ENCODE measurements at regions not wholly inside any gene's neighbourhood (a gene's known extent, or its start where the extent isn't known, plus 50 kb on each side); places are given as distances from the start of the nearest gene placed in this dataset.

DNA sequence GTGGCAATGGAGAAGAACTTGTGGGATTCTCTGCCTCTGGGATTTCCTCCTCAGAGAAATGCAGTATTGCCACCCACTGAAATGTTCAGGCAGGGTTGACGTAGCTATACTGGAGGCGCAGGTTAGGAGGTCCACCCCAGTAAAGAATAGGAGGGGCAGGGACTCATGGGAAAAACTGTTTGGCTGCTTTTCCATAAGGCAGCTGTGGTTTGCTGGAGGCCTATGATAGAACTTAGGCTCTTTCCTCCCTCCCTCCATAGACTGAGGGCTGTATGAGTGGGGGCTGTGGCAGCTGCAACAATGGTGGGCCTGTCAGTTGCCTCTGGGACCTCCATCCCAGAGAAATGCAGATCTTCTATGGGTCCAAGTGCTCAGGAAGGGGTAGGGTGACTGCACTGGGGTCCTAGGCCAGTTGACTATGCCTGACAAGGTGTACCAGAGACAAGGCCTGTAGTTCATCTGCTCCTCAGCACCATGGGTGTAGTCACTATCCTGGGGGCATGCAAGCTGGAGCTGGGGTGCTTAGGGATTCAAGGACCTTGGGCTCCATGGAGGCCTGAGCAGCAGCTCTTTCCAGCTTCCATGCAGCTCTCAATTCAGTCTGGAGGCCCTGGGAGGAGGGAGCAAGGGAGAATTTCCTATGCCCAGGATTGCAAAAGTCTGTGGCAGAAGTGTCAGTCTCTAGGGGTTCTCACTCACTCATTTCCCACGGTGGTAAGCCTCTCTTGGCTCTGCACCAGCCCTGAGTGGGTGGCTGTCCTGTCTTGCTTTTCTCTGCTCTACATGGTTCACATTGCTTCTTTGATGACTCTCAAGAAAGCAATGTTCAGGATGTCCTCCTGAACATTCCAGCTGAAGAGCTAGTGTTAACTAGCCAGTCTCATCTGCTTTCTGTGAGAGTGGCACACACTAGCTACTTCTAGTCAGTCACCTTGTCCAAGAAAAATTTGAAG, 353.0 kb downstream of the IDS start:
- DNase-seq = peak; percentile 89

DNA sequence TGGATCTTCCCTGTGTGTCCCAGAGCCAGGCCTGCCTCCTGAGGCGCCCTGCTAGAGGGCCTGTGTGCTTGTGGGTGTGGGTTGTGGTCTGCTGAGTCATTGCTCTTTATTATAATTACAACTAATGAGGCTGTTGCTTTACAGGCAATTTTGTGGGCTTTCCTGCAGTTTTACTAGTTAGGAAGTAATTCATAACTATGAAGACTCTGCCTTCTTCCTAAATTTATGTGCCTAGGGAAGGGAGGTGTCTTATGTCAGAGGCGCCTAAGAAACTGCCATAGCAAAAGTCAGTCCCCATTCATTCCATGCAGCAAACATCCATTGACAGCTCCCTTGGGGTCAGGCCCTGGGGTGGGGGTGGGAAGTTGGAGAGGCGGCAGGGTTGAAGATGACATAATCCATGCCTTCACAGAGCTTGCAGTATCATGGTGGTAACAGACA, 359.2 kb downstream of the IDS start:
- peak; percentile 55 for DNase-seq

DNA sequence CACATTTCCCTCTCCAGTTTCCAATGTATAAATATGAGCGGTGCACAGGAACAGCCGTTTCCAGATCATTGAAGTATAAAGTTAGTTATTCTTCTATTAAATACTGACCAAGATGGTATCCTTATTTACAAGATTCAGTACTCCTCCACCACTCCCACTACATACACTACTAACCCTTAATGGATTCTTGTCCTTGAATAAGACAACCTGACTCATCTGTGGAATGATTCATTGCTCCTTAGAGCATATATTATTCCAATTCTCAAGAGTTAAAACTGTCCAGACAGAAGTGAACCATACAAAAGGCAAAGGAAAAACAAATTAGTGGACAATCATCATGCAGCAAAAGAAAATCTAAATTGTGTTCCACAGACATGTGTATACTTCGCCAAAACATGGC, 373.3 kb downstream of the IDS start:
- DNase-seq = peak; percentile 51

DNA sequence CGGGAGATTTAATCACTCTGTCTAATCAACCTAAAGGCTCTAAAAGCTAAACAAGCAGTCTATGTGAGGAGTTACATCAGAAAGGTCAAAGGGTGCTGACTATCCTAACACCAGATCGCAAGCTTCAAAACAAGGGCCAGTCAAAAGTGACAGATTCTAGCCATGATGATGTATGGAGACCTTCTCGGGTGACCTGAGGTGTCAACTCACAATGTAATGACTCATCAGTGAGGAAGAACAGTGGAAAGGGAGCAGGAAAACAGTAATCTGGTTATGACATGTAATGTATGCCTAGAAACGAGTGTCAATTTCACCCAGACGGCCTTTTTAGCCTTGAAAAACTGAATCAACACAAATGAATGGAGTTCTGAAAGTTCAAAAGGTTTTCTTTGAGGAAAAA, 375.3 kb downstream of the IDS start:
- DNase-seq = peak; percentile 33

DNA sequence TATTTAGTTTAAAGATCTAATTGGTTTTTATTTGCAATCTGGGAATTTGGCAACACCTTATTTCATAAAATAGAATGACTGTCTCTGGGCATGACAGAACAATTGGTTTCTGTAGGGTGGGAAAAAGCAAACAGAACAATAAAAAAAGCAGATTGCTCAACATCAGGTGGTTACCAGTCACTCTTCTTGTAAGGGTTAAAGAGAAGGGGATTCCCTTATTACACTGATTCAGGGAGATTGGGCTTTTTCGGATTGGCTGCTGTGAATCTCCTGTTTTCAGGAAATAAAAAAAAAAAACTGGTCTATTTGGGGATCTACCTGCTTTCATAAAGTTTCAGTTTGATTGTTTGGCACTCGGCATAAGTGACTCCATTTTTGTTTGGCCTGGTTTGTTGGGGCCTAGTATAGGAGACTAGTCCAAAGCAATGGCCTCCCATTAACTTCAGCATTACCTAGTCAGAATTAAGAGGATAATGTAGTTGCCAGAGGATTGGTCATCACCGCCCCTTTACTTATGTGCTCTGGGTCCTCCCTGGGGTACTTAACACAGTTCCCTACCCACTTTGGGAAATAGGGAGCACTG, 380.5 kb downstream of the IDS start:
- no peak for DNase-seq

DNA sequence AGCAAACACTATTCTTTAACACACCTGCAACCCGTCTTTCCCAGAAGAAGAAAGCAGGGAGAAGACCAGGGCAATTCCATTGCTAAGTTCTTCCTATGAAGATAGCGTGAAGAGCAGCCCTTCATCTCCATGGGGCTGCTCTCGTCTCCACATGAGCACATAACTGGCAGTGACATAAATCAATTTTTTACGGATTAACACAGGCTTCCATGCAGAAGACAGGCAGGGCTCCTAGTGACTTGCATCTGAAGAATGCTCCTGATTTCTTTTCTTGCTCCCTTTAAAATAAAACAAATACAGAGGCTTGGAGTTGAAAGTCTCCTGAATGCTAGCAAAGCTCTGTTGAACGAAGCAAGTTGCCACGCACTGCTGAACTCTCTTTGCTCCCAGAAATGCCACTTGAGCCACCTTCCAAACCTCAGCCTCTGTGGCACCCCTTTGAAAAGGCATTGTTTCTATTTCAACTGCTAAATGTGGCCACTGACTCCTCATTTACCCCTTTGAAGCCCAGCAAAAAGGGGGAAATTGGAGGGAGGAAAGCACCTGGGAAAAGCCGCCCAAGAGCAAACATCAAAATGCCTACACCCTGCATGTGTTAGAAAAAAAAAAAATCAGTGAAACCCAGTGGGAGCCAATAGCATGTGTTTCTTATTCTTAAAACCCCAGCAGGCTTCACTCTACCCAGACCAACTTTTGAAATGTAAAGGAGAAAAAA, 383.7 kb downstream of the IDS start:
- DNase-seq = no peak

DNA sequence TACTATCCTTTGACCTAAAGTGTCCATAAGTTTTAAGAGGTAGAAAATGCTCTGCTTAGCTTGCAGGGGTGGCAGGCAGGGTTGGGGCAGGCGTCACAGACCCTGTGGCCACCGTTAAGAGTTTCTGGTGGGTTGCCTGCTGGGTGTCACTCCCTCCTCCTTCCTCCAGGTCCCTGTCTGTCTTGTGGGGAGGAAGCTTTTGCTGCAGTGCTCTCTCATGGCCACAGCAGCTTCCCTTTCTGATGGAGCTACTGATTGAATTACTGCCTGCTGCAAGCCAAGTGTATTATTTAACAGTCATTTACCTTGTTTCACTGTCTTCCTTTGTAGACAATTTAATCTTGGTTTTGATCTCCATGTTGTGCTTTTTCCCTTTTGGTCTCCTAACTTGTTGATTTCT, 384.6 kb downstream of the IDS start:
- DNase-seq = no peak

DNA sequence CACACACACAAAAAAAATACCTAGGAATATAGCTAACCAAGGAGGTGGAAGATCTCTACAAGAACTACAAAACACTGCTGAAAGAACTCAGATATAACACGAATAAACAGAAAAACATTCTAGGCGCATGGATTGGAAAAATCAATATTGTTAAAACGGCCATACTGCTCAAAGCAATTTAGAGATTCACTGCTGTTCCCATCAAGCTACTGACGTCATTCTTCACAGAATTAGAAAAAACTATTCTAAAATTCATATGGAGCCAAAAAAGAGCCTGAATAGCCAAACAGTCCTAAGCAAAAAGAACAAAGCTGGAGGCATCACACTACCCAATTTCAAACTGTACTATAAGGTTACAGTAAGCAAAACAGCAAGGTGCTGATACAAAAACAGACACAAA, 390.2 kb downstream of the IDS start:
- DNase-seq = no peak

DNA sequence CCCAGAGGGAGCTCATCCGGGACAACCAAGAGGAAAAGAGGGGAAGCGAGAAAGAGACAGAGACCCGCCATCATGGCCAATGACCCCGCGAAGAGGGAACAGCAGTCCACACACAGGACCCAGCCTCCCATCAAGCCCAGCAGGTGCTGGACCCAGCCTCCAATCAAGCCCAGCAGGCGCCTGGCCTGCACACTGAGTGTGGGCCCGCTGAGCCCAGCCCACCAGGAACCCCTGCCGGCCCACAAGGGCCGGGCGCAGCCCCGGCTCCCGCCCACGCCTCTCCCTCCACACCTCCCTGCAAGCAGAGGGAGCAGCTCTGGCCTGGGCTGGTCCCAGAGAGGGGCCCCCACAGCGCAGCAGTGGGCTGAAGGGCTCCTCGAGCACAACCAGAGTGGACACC, 391.1 kb downstream of the IDS start:
- DNase-seq = no peak

DNA sequence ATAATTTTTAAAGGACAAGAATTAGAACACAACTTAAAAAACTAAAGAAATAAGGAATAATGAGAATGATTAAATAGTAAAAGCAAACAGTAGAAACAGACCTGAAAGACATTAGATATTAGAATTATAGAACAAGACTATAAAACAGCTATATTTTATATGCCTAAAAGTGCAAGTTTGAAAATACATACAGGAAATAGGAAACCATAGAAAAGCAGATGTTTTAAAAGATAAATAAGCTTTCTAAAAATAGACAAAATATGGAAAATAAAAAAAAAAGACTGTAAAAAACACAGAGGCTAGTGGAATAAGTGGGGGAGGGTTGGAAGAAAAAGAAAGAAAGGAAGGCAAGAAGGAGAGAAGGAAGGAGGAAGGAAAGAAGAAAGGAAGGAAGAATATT, 407.3 kb downstream of the IDS start:
- DNase-seq = no peak

DNA sequence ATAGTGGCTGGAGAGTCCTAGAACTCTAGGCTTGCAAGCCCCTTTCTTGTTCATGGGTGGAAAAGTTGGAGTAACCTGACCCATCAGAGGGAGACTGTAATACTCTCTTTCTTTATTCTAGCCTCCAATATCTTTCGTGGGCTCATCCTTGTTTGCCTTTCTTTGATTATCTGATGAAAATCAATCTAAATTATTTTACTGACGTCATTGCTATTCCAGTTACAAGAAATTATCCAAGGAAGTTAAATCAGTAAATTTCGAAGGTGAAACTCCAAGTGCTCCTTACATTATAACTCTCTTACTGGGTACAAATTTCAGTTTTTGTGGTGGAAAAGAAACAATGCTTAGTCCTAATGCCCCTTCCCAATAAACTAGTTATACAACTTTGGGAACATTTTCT, 412.9 kb downstream of the IDS start:
- DNase-seq = no peak

DNA sequence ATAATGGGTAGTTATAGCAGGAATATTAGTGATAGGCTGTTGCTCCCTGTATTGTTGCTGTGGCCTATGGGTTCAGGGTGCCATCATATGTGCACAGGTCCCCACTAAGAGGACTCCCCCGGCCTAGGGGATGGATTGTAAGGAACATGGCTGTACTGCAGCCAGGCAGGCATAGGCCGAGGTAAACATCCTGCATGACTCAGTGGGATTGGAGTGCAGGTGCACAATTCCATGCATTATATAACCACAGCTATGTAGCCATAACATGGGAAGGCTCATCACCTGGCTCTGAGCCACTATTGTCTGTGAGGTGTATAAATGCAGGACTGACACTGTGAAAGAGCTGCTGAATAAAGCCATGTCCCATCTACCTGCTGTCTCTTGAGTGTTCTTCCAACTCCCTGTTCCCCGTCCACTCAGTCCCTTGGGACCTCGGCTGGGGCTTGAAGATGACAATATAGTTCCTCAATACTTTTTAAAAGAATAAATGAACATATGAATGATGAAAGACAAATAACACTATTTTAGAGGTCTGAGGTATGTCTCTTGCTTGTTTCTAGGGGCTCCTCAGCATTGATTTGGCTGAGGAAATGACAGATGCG, 425.2 kb downstream of the IDS start:
- no peak for DNase-seq

DNA sequence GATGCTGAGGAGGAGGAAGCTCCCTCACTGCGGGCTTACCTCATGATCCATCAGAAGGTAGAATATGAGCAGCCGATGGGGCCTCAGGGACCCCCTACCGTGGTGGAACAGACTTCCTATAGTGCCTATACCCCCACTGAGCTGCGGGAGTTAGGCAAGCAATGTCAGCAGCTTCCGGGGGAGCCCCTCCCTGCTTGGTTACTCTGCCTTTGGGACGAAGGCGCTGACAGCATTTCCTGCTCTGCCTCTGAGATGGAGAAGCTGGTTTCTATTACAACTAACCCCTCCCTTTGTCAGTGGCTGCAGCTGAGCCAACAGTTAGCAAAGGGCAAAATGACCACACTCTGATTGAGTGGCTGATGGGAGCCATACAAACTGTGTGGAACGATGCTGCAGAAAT, 430.7 kb downstream of the IDS start:
- peak; percentile 83 for DNase-seq

DNA sequence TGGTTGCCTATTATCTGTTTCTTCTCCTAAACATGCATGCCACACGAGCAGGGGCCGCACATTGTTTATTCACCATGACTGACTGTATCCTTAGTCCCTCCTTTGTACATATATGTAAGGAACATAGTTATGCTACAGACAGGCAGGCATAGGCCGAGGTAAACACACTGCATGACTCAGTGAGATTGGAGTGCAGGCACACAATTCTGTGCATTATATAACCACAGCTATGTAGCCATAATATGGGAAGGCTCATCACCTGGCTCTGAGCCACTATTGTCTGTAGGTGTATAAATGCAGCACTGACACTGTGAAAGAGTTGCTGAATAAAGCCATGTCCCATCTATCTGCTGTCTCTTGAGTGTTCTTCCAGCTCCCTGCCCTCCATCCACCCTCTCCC, 431.6 kb downstream of the IDS start:
- peak; percentile 87 for DNase-seq

DNA sequence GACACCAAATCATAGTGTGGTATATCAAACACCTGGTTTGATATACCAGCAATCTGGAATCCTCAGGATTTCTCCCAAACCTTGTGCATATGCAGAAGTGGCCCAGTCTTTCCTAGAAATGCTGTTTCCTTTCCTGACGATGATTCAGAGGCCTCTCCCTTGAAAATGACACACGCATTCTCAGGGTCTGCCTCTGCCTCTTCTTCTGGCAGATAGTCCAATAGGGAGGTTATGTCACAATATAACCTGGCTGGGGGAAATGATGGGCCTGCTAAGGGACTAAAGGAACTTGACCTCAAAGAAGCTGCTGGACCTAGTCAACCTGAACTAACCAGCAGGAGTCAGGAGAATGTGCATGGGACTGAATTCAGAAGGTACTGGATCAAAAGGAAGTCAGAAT, 435.2 kb downstream of the IDS start:
- DNase-seq = peak; percentile 33

DNA sequence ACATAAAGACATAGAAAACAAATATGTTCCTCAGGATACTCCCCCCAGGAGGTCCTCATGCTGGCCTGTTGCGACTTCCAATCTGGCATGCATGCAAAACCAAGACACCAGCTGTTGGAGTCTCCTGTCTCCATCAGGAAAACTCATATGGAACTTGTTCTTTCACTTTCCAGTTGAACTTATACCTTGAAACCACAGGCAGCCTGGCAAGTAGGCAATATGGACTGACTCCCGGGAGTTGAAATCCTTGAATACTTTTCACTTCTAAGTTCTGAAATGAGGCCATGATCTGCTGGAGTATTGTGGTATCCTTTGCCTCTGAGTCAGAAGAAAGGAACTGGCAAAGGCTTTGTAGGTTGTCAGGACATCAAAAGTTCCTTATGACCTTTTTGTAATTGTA, 444.2 kb downstream of the IDS start:
- DNase-seq = peak; percentile 77

All from fibroblast of skin of right biceps (primary cell).